GM23338 (cell line): ENCODE measurements at regions not wholly inside any gene's neighbourhood (a gene's known extent, or its start where the extent isn't known, plus 50 kb on each side); places are given as distances from the start of the nearest gene placed in this dataset.

Experiments
- ATAC-seq: fragments of 200-7000 bp; cut with Tn5 transposase; 3 replicates; pipeline ENCODE4 v1.9.1; 2020
- DNase-seq: peaks from one replicate; pipeline ENCODE4 v3.0.0-alpha.2; 2015; ENCODE audit warnings: low spot score
- H2AFZ ChIP-seq: fragments of 200-600 bp; sonication (generic); 2 replicates; pipeline ENCODE4 v1.8.0; 2016; ENCODE audit warnings: antibody characterized with exemption, mild to moderate bottlenecking, moderate library complexity
- H3F3A ChIP-seq: fragments of 200-600 bp; sonication (generic); replicated peaks from 2 replicates; pipeline ENCODE4 v1.8.0; 2017; ENCODE audit warnings: antibody characterized with exemption, mixed run types, low read depth
- H3K27ac ChIP-seq: fragments of 200-600 bp; sonication (generic); 2 replicates; pipeline ENCODE4 v1.6.1; 2016; ENCODE audit warnings: low read depth
- H3K27me3 ChIP-seq: fragments of 200-600 bp; sonication (generic); 2 replicates; pipeline ENCODE4 v1.8.0; 2016; ENCODE audit warnings: mild to moderate bottlenecking, mixed run types, moderate library complexity; ENCODE audit not compliant: insufficient read depth
- H3K36me3 ChIP-seq: fragments of 200-600 bp; sonication (generic); 2 replicates; pipeline ENCODE4 v1.8.0; 2016; ENCODE audit warnings: mild to moderate bottlenecking; ENCODE audit not compliant: insufficient read depth
- H3K4me1 ChIP-seq: fragments of 200-600 bp; sonication (generic); 2 replicates; pipeline ENCODE4 v1.8.0; 2016; ENCODE audit warnings: mild to moderate bottlenecking, moderate library complexity; ENCODE audit not compliant: insufficient read depth
- H3K4me2 ChIP-seq: fragments of 200-600 bp; sonication (generic); 2 replicates; pipeline ENCODE4 v1.7.1; 2017; ENCODE audit warnings: mixed run types
- H3K4me3 ChIP-seq: fragments of 200-600 bp; sonication (generic); 2 replicates; pipeline ENCODE4 v1.6.1; 2016; ENCODE audit warnings: mixed run types
- H3K79me2 ChIP-seq: fragments of 200-600 bp; sonication (generic); replicated peaks from 2 replicates; pipeline ENCODE4 v1.8.0; 2017; ENCODE audit warnings: mild to moderate bottlenecking; ENCODE audit not compliant: insufficient read depth
- H3K9me2 ChIP-seq: fragments of 200-600 bp; sonication (generic); 2 replicates; pipeline ENCODE4 v1.8.0; 2017; ENCODE audit not compliant: insufficient read depth
- H4K20me1 ChIP-seq: fragments of 200-600 bp; sonication (generic); replicated peaks from 2 replicates; pipeline ENCODE4 v1.8.0; 2017; ENCODE audit warnings: mild to moderate bottlenecking; ENCODE audit not compliant: insufficient read depth
- H3K27ac Mint-ChIP-seq: 2 replicates; pipeline ENCODE4 v1.8.0; 2020; ENCODE audit warnings: inconsistent platforms, mild to moderate bottlenecking, moderate library complexity, mixed read lengths
- H3K27me3 Mint-ChIP-seq: 3 replicates; pipeline ENCODE4 v1.8.0; 2022; ENCODE audit warnings: low read depth, mild to moderate bottlenecking, moderate library complexity, mixed read lengths, inconsistent platforms; ENCODE audit not compliant: insufficient read depth, poor library complexity
- H3K36me3 Mint-ChIP-seq: 3 replicates; pipeline ENCODE4 v1.8.0; 2021; ENCODE audit warnings: low read depth, mild to moderate bottlenecking, inconsistent platforms, moderate library complexity, mixed read lengths
- H3K4me1 Mint-ChIP-seq: 3 replicates; pipeline ENCODE4 v1.8.0; 2020; ENCODE audit warnings: mild to moderate bottlenecking, inconsistent platforms, mixed read lengths
- H3K4me3 Mint-ChIP-seq: 3 replicates; pipeline ENCODE4 v1.8.0; 2021; ENCODE audit warnings: moderate library complexity, mild to moderate bottlenecking, inconsistent platforms, mixed read lengths
- H3K9me3 Mint-ChIP-seq: 3 replicates; pipeline ENCODE4 v1.8.0; 2020; ENCODE audit warnings: moderate library complexity, mild to moderate bottlenecking, inconsistent platforms, mixed read lengths
- CREB1 ChIP-seq: fragments of 250-450 bp; sonication (Bioruptor Pico); IDR thresholded peaks from 2 replicates; pipeline ENCODE4 v1.5.0; 2020; ENCODE audit warnings: low read depth, mild to moderate bottlenecking, moderate library complexity
- CTCF ChIP-seq, 2 experiments: fragments of 200-600 bp in 1 of 2; sonication (generic) in 1 of 2; conservative IDR thresholded peaks; 2 replicates each; pipeline versions ENCODE4 v1.5.1 to v1.6.1; 2016 to 2017; ENCODE audit warnings: antibody characterized with exemption in 2 of 2, low read depth in 2 of 2, mild to moderate bottlenecking in 2 of 2, moderate library complexity in 1 of 2
- ETS1 ChIP-seq: IDR thresholded peaks from 2 replicates; pipeline ENCODE4 v1.6.1; 2016; ENCODE audit warnings: antibody characterized with exemption
- EZH2phosphoT487 ChIP-seq: fragments of 200-600 bp; sonication (generic); IDR thresholded peaks from one replicate; pipeline ENCODE4 v1.8.1; 2018; ENCODE audit warnings: antibody characterized with exemption; ENCODE audit not compliant: unreplicated experiment
- JUNB ChIP-seq: IDR thresholded peaks from one replicate; pipeline ENCODE4 v1.6.1; 2016; ENCODE audit warnings: antibody characterized with exemption; ENCODE audit not compliant: unreplicated experiment
- NANOG ChIP-seq: IDR thresholded peaks from 2 replicates; pipeline ENCODE4 v1.6.1; 2016; ENCODE audit warnings: antibody characterized with exemption, borderline replicate concordance
- POLR2AphosphoS5 ChIP-seq: IDR thresholded peaks from 2 replicates; pipeline ENCODE4 v1.6.1; 2016; ENCODE audit warnings: antibody characterized with exemption, low read depth
- REST ChIP-seq: IDR thresholded peaks from one replicate; pipeline ENCODE4 v1.6.1; 2018; ENCODE audit warnings: antibody characterized with exemption; ENCODE audit not compliant: unreplicated experiment
- STAT1 ChIP-seq: IDR thresholded peaks from one replicate; pipeline ENCODE4 v1.6.1; 2016; ENCODE audit warnings: antibody characterized with exemption; ENCODE audit not compliant: unreplicated experiment
- ZNF114 ChIP-seq: fragments of 250-450 bp; sonication (Bioruptor Pico); IDR thresholded peaks from 2 replicates; pipeline ENCODE4 v1.5.0; 2020; ENCODE audit warnings: mild to moderate bottlenecking, moderate library complexity
- ZNF331 ChIP-seq: fragments of 250-450 bp; sonication (Bioruptor Pico); IDR thresholded peaks from 2 replicates; pipeline ENCODE4 v1.5.0; 2020; ENCODE audit warnings: low read depth, mild to moderate bottlenecking, moderate library complexity
- ZNF462 ChIP-seq: fragments of 250-450 bp; sonication (Bioruptor Pico); IDR thresholded peaks from 2 replicates; pipeline ENCODE4 v1.5.0; 2020; ENCODE audit warnings: mild to moderate bottlenecking, moderate library complexity

GRCh38 chr1:10860682-10861081, 64.2 kb upstream of the CASZ1 start:
- peaks cover 43% of the 10 kb centered on the region for H3K4me1 ChIP-seq
- TF ChIP-seq EZH2phosphoT487: no peak
- TF ChIP-seq ZNF331 (CRISPR knock-in tag): no peak
- TF ChIP-seq STAT1: no peak
- TF ChIP-seq JUNB: no peak
- no peak for TF ChIP-seq NANOG
- TF ChIP-seq POLR2AphosphoS5: no peak
- TF ChIP-seq ZNF114: no peak
- no peak for TF ChIP-seq CREB1 (CRISPR knock-in tag)
- no peak for TF ChIP-seq ZNF462 (CRISPR knock-in tag)
- no peak for TF ChIP-seq CTCF (conservative IDR thresholded peaks at IDR 0.05; ENCODE audit: low read depth in 2 of 2)
- no peak for TF ChIP-seq ETS1
- TF ChIP-seq REST: no peak
- H3K4me3 Mint-ChIP-seq: no peak overlapping the region
- no peak overlapping the region for H3K4me3 ChIP-seq
- peak overlapping the region; percentile 66; the same call in 1 of the 2 replicates for H2AFZ ChIP-seq
- peaks cover under 1% of the 10 kb centered on the region; the same call in 1 of the 3 replicates for H3K9me3 Mint-ChIP-seq
- peaks cover 13% of the 10 kb centered on the region for H3K27me3 ChIP-seq
- peaks cover 20% of the 10 kb centered on the region for H3K27me3 Mint-ChIP-seq
- no peak overlapping the region for H3K4me2 ChIP-seq
- no peaks in the 10 kb centered on the region for H3K36me3 Mint-ChIP-seq
- ATAC-seq (peak; percentile 20), DNase-seq (no peak)
- no peaks in the 10 kb centered on the region for H3K36me3 ChIP-seq
- 0 out of 2 replicates have a peak, but pooled peaks cover 4% of the 10 kb centered on the region for H3F3A ChIP-seq
- no peaks in the 10 kb centered on the region for H3K79me2 ChIP-seq
- no peak overlapping the region for H3K27ac ChIP-seq
- H3K9me2 ChIP-seq: no peaks in the 10 kb centered on the region
- H4K20me1 ChIP-seq: no peaks in the 10 kb centered on the region
- no peak overlapping the region for H3K27ac Mint-ChIP-seq
- peaks cover 48% of the 10 kb centered on the region for H3K4me1 Mint-ChIP-seq
